HG03108 (cell line): ENCODE measurements at regions not wholly inside any gene's neighbourhood (a gene's known extent, or its start where the extent isn't known, plus 50 kb on each side); places are given as distances from the start of the nearest gene placed in this dataset.
"Not testable (repeated sequence)": the region's sequence is repeated elsewhere in the genome, so short reads cannot be mapped to it uniquely, and the experiment has no call there.

Experiments
- ATAC-seq: cut with Tn5 transposase; IDR thresholded peaks from one replicate; pipeline ENCODE4 v1.9.1; 2021; ENCODE audit warnings: moderate library complexity; ENCODE audit not compliant: unreplicated experiment

DNA sequence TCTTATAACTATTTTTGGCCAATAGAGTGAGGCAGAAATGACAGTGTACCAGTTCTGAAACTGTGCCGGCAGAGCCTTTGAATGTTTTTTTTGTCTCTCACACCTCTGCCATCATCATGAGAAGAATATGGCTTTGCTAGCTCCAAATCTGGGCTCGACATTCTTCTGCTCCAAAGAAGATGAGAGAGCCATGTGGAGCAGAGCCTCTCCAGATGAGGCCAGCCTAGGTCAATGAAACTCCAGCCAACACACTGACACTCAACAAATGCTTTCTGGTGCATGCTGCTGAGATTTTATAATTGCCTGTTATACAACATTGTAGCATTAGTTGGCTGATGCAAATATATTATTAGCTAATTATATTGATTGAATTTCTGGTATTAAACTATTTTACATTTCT lies 154.7 kb downstream of the SLC38A4 start:
- ATAC-seq, result no peak

DNA sequence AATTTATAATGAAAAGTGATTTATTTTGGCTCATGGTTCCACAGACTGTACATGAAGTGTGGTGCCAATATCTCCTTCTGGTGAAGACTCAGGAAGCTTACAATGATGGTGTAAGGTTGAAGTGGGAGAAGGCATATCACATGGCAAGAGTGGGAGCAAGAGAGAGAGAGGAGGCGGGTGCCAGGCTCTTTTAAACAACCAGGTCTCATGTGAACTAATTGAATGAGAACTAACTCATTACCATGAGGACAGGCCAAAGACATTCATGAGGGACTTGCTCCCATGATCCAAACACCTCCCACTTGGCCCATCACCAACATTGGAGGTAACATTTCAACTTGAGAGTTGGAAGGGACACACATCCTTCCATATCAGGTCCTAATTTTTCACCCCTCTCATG lies 155.2 kb downstream of the SLC38A4 start:
- no peak for ATAC-seq

DNA sequence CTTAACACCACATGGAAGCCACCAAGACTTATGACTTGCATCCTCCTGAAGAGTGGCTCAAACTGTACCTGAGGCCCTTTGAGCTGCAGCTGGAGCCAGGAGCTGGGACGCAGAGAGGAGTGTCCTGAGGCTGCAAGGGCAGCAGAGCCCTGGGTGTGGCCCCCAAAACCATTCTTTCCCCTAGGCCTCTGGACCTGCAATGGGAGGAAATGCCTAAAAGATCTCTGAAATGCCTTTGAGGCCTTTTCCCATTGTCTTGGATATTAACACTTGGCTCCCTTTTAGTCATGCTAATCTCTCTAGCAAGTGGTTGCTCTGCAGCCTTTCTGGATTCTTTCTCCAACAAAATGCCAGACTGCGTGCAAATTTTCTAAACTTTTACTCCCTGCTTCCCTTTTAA lies 156.1 kb downstream of the SLC38A4 start:
- ATAC-seq, result no peak

DNA sequence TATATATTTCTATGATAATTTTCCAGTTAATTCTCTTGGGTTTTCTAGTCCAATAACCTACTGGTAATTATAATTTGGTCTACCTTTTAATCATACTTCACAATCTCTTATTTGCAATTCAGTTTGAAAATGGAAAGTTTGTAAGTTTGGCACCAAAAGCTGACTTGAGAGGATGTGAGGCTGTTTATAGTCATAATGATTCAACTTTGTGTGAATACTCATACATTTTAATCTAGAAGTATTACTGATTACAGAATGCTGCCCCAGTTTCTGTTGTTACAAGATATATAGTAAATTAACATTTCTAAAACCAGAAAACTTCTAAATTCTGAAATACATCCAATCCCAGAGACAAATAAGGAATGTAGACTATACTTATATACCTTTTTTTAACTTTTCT lies 158.2 kb downstream of the SLC38A4 start:
- no peak for ATAC-seq

DNA sequence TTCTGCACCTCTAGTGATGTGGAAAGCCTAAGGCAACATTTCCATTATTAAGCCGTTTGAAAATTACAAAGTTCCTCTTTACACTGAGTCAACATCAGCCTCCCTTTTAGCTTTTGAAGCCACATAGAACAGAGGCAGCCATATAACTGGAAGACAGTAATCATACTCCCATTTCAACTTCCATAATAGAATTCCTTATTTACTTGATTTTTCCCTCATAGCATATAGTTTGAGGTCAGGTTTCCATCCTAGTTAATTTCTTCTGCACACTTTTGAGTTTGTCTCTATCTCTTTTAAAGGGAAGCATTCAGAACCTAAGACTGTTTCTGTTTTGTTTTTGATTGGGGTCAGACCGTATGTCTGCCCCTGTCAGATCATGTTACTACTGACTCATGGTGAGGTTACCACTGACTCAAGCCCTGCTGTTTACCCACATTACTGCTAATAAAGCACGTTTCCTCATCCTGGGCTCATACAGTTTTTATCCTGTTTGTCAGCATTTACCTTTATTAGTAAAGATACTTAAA lies 161.0 kb downstream of the SLC38A4 start:
- no peak for ATAC-seq

DNA sequence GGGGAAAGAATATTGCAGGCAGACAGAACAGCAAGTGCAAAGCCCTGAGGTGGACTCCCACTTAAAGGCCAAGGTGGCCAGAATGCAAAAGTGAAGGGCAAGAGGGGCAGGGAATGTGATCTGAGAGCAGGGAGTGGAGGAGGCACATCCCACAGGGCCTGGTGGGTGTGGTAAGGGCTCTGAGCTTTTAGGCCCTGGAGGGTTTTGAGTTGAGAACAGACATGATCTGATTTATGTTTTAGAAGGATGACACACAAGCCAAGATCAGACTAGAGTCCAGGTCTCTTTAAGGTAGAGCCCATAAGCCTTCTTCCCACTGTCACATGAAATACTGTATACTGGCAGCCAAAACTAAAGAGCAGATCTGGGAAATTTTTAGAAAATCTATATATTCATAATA lies 162.5 kb downstream of the SLC38A4 start:
- ATAC-seq, result no peak

DNA sequence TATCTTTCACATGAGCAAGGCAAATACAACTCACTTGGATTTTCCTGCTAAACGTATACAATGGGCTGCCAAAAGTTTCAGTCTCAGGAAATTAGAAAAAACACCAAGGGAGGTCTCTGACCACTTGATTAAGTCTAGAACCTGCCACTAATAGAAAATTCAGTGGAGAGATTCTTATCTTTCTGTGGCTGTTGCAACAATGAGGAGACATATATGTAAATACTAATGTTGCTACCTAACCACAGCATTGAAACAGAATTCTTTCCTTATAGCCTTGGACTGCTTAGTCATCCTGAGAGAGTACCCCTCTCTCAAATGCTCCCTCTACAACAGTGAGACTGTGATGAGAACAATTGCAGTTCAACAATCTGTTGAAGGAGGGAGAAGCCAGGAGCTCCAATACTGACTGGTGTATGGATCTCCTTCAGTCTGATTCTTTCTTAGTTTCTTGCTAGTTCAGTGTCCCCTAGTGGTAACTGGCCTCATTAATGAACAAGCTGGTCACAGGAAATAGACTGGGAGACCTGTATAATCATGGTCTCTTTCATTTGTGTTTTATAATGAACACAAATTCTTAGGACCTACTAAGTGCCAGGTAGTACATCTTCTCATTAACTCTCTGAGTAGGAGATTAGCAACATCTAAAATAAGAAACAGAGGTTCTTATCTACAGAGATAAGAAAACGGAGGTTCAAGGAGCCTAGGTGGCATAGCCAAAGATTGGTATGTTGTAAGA lies 164.5 kb downstream of the SLC38A4 start:
- ATAC-seq, result no peak

DNA sequence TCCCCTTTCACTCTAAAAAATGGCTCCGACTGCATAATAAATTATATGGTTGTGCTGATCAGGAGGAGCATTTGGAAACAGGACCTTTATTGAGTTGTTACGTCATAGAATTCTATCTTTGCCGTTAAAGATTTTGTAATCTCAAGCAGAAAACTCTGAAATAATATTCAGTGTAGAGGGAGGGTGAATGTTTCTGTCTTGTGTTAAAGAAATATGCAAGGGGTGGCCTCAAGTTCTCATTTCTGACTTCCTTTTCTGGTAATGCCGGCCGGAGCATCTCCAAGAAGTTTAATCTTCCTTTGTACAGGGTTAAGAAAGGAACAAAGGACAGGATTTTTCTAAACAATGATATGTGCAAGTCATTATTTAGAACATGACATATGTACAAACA lies 165.1 kb downstream of the SLC38A4 start:
- ATAC-seq, result no peak

DNA sequence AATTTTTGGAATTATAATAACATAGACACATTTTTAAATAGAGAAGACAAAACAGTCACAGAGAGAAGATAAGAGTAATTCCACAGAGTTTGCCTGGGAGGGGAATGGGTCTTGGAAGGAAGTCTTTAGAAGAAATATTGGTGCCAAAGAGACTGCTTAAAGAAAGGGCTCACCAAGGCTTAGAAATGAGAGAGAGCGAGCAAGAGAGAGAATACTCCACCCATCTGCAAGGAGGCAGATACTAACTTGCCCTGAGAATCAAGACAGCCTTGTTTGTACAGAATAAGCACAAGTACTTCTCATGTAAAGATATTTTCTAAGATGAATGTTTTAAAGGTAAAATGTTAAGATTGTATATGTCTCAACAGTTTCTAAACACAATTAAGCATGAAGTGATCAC lies 165.5 kb downstream of the SLC38A4 start:
- ATAC-seq, result no peak

DNA sequence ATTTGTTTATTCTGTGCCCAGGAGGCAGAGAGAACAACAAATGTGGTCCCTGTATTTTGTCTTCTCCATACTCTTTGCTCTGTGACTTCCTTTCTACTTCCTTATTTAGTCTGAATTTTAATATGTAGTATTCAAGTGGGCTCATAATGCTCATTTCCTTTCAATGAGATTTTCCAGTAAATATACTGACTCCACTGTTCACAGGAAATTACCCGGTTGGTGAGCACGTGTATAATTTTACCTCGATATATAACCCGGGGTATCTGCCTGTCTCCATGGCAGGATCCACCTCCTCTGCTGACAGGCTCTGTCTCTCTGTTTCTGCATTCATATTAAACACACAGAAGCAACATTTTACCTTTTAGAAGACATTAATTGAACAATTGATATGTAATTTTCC lies 166.0 kb downstream of the SLC38A4 start:
- ATAC-seq, result no peak

DNA sequence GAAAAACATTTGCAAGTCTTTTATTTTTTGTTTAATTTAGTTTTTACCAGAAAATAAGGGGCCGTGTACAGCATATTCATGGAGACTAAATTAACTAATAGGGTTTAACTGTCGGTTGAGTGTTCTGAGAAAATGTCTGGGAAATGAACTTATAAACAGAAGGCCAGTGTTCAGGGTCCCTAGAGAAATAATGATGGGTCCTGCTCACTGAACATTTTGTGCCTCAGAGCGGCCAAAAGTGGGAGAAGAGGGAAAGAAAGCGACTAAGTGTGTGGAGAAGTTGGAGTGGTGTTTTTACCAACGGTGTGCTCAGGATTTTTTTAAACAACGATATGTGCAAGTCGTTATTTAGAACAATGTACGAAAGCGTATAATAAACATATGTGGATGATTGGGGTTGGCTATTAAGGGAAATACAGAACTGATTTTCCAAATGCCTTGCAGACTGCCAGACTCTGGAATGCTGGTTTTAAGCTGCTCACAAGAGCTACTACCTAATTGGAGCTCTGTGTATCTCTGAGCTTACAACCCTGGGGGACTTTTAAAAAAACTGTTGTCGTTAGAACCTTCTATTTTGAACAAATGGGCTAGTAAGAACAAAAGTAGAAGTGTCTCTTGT lies 166.7 kb downstream of the SLC38A4 start:
- ATAC-seq, result no peak

DNA sequence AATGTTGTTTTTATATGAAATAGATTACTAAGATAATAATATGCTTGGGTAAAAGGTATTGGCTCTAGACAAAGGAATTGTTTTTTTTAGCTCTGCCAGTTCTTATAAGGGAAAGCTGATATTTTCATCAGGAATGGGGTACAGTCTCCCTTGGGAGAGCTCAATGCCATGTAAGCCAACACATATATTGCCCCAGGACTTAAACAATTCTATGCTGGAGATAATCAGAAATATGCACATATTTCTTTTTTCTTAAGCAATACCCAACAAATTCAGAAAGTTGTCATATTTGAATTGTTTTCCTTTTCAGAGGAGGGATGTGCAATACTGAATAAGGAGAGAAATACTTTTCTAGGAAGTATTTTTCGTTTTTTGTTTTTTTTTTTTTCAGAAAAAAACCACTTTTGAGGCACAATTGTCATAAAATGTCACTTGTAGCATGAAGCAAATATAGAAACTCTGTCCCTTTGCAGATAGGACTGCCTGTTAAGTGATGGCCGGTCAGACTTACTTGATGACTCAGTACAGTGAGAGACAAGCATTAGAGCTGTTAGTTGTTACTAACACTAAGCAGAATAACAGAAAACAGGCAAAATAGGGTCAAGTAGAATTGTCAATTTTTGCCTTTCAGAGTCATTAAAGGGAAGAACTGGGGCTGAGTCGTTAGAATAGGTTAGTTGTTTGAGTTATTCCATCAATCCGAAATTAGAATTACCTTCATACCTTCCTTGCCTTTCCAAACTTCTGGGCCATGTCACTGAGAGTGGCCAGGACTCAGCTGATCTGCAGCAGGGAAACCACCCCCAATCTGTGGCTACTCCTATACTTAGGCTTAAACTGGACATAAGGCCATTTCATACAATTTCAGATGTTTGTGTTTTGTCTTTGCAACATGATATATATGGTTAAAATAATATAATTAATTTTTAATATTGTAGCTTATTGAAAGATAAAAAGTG lies 168.1 kb downstream of the SLC38A4 start:
- ATAC-seq, result no peak

DNA sequence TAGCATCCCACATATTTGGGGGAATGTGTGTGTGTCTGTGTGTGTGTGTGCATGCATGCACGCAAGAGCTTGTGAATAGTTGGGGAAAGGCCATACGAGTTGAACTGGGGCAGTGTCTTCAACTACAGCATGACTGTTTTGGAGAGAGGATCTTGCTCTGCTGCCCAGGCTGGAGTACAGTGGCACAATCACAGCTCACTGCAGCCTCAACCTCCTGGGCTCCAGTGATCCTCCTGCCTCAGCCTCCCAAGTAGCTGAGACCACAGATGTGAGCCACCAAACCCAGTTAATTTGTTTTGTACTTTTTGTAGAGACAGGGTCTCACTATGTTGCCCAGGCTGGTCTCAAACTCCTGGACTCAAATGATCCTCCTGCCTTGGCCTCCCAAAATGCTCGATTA lies 169.8 kb downstream of the SLC38A4 start:
- ATAC-seq, result not testable (repeated sequence)

DNA sequence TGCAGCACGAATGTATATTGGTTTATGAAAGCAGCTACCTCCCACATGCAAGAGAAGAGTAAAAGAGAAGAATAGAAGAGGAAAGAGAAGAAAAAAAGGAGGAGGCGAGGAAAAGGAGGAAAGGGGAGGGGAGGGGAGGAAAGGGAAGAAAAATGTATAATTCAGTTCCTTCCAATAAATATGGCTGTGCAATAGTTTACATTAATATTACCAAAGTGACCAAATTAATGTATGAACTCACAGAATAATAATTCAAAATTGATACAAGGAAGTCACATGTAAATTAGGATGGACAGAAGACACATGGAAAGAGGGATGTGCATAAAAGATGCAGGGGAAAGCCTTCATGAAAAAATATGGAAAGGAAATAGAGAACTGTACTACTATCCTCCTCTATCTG lies 172.5 kb downstream of the SLC38A4 start:
- no peak for ATAC-seq

DNA sequence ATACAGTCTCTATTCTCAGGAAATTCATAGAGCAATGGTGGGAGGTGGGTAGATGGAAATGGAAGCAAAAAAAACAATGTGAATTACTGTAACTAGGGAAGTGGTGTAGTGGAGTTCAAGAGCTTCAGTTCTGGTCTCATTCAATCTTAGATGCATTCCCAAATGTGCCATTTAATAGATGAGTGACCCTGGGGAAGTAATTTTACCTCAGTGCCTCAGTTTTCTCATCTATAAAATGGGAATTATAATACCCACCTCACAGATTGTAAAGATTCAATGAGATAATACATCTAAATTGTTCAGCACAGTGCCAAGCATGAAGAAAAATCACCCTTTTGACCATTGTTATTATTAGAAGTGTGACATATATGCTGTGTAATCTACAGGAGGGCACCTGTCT lies 173.1 kb downstream of the SLC38A4 start:
- ATAC-seq, result no peak

DNA sequence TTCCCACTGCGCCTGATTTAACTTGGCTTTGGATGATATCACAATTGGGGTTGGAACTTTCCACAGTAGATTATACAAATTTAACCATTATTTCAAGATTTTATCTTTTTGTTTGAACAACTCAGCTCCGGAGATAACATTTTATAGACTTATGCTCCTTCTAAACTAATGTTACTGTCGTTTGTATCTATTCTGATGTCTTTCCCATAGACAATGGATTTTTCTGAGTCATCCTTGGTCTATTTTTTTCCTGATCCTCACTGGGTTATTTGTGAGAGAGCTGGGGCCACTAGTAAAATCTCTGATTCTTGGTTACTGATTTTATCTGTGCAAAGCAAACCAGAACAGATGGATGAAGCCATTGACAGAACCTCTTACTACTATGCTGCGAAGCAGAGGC lies 175.1 kb downstream of the SLC38A4 start:
- ATAC-seq, result no peak

DNA sequence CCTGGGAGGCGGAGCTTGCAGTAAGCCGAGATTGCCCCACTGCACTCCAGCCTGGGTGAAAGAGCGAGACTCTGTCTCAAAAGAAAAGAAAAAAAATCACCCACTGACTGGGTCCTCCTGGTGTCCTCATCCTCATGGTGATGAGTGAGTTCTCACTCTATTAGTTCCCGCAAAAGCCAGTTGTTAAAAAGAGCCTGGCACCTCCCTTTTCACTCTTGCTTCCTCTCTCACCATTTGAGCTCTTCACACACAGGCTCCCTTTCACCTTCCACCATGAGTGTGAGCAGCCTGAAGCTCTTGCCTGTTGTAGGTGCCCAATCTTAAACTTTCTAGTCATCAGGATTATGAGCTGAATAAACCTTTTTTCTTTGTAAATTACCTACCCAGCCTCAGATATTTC lies 176.4 kb downstream of the SLC38A4 start:
- no peak for ATAC-seq

DNA sequence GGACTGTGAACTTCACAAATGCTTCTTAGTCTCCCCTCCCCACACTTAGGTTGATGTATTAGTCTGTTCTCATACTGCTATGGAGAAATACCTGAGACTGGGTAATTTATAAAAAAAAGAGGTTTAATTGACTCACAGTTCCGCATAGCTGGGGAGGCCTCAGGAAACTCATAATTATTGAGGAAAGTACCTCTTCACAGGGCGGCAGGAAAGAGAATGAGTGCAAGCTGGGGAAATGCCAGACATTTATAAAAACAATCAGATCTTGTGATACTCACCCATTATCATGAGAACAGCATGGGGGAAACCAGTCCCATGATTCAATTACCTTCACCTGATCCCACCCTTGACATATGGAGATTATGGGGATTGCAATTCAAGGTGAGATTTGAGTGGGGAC lies 178.8 kb downstream of the SLC38A4 start:
- no peak for ATAC-seq

DNA sequence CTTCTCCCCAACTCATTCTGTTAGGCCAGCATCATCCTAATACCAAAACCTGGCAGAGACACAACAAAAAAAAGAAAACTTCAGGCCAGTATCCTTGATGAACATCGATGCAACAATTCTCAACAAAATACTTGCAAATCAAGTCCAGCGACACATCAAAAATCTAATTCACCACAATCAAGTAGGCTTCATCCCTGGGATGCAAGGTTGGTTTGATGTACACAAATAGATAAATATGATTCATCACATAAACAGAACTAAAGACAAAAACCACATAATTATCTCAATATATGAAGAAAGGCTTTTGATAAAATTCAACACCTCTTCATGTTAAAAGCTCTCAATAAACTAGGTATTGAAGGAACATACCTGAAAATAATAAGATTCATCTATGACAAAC lies 184.1 kb downstream of the SLC38A4 start:
- not testable (repeated sequence) for ATAC-seq

DNA sequence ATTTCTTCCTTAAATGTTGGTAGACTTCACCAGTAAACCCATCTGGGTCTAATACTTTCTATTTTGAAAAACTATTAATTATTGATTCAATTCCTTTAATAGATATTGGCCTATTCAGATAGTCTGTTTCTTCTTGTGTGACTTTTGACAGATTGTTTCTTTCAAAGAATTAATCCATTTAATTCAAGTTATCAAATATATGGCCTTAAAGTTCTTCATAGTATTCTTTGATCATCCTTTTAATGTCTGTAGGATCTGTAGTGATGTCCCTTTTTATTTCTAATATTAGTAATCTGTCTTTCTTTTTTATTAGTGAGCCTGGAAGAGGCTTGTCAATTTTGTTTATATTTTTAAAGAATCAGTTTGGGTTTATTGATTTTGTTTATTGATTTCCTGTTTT lies 190.0 kb downstream of the SLC38A4 start:
- ATAC-seq, result no peak
